ENCODE measurements at regions not wholly inside any gene's neighbourhood (a gene's known extent, or its start where the extent isn't known, plus 50 kb on each side); places are given as distances from the start of the nearest gene placed in this dataset.

- DNase-seq (ENCODE audit: low read depth), result no peak
- H3K4me3 ChIP-seq (ENCODE audit: low read depth, low read length), result no peak overlapping the region
- no peak for TF ChIP-seq CTCF (conservative IDR thresholded peaks at IDR 0.05; ENCODE audit: low read depth, low read length)
Measured at GRCh38 chr2:146468578-146468977, 1376.3 kb upstream of the ACVR2A start.

- DNase-seq (ENCODE audit: low read depth), result no peak
- no peak for TF ChIP-seq CTCF (conservative IDR thresholded peaks at IDR 0.05; ENCODE audit: low read depth, low read length)
- no peak overlapping the region for H3K4me3 ChIP-seq (ENCODE audit: low read depth, low read length)
Measured at GRCh38 chr2:146467425-146467824, 1377.4 kb upstream of the ACVR2A start.

GRCh38 chr2:146465460-146465859, 1379.4 kb upstream of the ACVR2A start:
- H3K4me3 ChIP-seq (ENCODE audit: low read depth, low read length), result no peak overlapping the region
- TF ChIP-seq CTCF (conservative IDR thresholded peaks at IDR 0.05; ENCODE audit: low read depth, low read length), result no peak
- DNase-seq (ENCODE audit: low read depth), result no peak

- no peak overlapping the region for H3K4me3 ChIP-seq (ENCODE audit: low read depth, low read length)
- DNase-seq (ENCODE audit: low read depth), result no peak
- TF ChIP-seq CTCF (conservative IDR thresholded peaks at IDR 0.05; ENCODE audit: low read depth, low read length), result no peak
Measured at GRCh38 chr2:146461068-146461467, 1383.8 kb upstream of the ACVR2A start.

- TF ChIP-seq CTCF (conservative IDR thresholded peaks at IDR 0.05; ENCODE audit: low read depth, low read length), result no peak
- no peak overlapping the region for H3K4me3 ChIP-seq (ENCODE audit: low read depth, low read length)
- no peak for DNase-seq (ENCODE audit: low read depth)
Measured at GRCh38 chr2:146458585-146458984, 1386.2 kb upstream of the ACVR2A start.

- TF ChIP-seq CTCF (conservative IDR thresholded peaks at IDR 0.05; ENCODE audit: low read depth, low read length), result no peak
- no peak for DNase-seq (ENCODE audit: low read depth)
- no peak overlapping the region for H3K4me3 ChIP-seq (ENCODE audit: low read depth, low read length)
Measured at GRCh38 chr2:146457221-146457620, 1387.6 kb upstream of the ACVR2A start.

- TF ChIP-seq CTCF (conservative IDR thresholded peaks at IDR 0.05; ENCODE audit: low read depth, low read length), result no peak
- no peak overlapping the region for H3K4me3 ChIP-seq (ENCODE audit: low read depth, low read length)
- DNase-seq (ENCODE audit: low read depth), result no peak
Measured at GRCh38 chr2:146455325-146455724, 1389.5 kb upstream of the ACVR2A start.
